ENCODE measurements at regions not wholly inside any gene's neighbourhood (a gene's known extent, or its start where the extent isn't known, plus 50 kb on each side); places are given as distances from the start of the nearest gene placed in this dataset.

DNA sequence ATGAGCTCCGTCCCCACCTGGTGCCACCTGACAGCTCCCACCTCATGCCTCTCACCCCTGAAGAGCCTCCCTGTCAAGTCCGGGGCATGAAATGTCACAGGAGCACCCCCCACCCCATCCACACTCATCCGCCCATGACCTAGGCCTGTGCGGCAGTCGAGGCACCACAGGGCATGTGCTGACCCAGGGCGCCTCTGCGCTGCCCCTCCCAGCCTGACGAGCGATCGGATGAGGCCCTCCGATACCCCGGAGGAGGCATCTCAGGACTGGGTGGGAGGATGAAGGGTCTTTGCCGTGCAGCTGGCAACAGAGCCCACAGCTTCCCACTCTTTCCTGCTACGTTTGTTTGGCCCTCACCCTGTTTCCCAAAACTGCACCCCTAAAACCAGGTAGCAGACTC, 184.4 kb upstream of the TCERG1L start:
- FAIRE-seq (no peak), DNase-seq (ENCODE audit: insufficient read length, low spot score) (no peak)
- no peak for TF ChIP-seq POLR2A (IDR thresholded peaks at IDR 0.05; ENCODE audit: low read depth, low read length)

GRCh38 chr10:131496351-131497052, 185.0 kb upstream of the TCERG1L start:
- FAIRE-seq, result no peak
- no peak for DNase-seq (ENCODE audit: insufficient read length, low spot score)
- TF ChIP-seq POLR2A (IDR thresholded peaks at IDR 0.05; ENCODE audit: low read depth, low read length), result no peak

- FAIRE-seq, result no peak
- no peak for TF ChIP-seq POLR2A (IDR thresholded peaks at IDR 0.05; ENCODE audit: low read depth, low read length)
- no peak for DNase-seq (ENCODE audit: insufficient read length, low spot score)
Observed at GRCh38 chr10:131499566-131499965, 188.0 kb upstream of the TCERG1L start.

GRCh38 chr10:131500181-131500580, 188.7 kb upstream of the TCERG1L start:
- TF ChIP-seq POLR2A (IDR thresholded peaks at IDR 0.05; ENCODE audit: low read depth, low read length), result no peak
- FAIRE-seq, result no peak
- no peak for DNase-seq (ENCODE audit: insufficient read length, low spot score)

GRCh38 chr10:131500892-131501291, 189.4 kb upstream of the TCERG1L start:
- DNase-seq (ENCODE audit: insufficient read length, low spot score) (no peak), FAIRE-seq (no peak)
- TF ChIP-seq POLR2A (IDR thresholded peaks at IDR 0.05; ENCODE audit: low read depth, low read length), result no peak

- no peak for FAIRE-seq
- TF ChIP-seq POLR2A (IDR thresholded peaks at IDR 0.05; ENCODE audit: low read depth, low read length), result no peak
Observed at GRCh38 chr10:131503992-131504391, 192.5 kb upstream of the TCERG1L start.

GRCh38 chr10:131511391-131511790, 199.9 kb upstream of the TCERG1L start:
- FAIRE-seq, result no peak
- no peak for TF ChIP-seq POLR2A (IDR thresholded peaks at IDR 0.05; ENCODE audit: low read depth, low read length)
- no peak for DNase-seq (ENCODE audit: insufficient read length, low spot score)

More at GRCh38 chr10:131503992-131504391, 192.5 kb upstream of the TCERG1L start:
- DNase-seq (ENCODE audit: insufficient read length, low spot score), result no peak

- DNase-seq (ENCODE audit: insufficient read length, low spot score) (no peak), FAIRE-seq (no peak)
- TF ChIP-seq POLR2A (IDR thresholded peaks at IDR 0.05; ENCODE audit: low read depth, low read length), result no peak
Observed at GRCh38 chr10:131512852-131513251, 201.3 kb upstream of the TCERG1L start.

DNA sequence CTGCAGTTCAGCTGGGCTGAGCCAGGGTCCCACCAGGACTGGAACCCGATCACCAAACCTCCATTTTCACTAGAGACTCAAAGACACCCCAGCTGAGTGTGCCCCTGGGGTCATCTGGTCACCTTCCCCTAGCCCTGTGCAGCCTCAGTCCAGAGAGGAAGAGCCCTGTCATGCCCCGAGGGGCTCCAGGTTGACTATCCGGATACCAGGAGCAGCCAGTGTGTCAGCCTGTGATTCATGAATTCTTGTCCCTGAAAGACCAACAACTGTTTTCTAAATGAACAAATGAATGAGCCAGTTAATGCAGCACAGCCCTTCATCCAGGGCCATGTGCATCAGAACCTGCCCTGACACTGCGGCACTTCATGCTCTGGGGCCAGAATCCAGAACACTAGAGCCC, 201.9 kb upstream of the TCERG1L start:
- FAIRE-seq (no peak), DNase-seq (ENCODE audit: insufficient read length, low spot score) (no peak)
- TF ChIP-seq POLR2A (IDR thresholded peaks at IDR 0.05; ENCODE audit: low read depth, low read length), result no peak

DNA sequence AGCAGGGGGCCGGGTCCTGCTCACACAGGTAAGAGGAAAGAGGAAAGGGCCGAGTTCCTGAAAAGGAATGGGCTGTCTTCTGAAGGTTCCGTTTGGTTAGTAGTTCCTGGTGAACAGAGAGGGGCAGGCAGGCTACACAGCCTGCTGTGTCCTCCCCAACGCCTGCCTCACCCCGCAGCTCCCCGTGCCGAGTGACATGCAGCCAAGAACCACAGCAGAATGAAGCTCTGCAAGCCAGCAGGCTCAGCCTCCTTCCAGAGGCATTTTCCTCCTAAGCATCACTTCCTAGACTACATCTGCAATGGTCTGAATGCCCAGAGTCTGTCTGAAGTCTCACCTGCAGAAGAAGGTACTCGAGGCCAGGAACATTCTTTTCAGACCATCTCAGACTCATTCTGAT, 202.4 kb upstream of the TCERG1L start:
- FAIRE-seq (no peak), DNase-seq (ENCODE audit: insufficient read length, low spot score) (no peak)
- TF ChIP-seq POLR2A (IDR thresholded peaks at IDR 0.05; ENCODE audit: low read depth, low read length), result no peak

- FAIRE-seq, result no peak
Observed at GRCh38 chr10:131514454-131514853, 202.9 kb upstream of the TCERG1L start.

GRCh38 chr10:131516285-131516684, 204.8 kb upstream of the TCERG1L start:
- no peak for TF ChIP-seq POLR2A (IDR thresholded peaks at IDR 0.05; ENCODE audit: low read depth, low read length)
- DNase-seq (ENCODE audit: insufficient read length, low spot score), result no peak
- FAIRE-seq, result no peak

More at GRCh38 chr10:131514454-131514853, 202.9 kb upstream of the TCERG1L start:
- DNase-seq (ENCODE audit: insufficient read length, low spot score), result no peak
- TF ChIP-seq POLR2A (IDR thresholded peaks at IDR 0.05; ENCODE audit: low read depth, low read length), result no peak

DNA sequence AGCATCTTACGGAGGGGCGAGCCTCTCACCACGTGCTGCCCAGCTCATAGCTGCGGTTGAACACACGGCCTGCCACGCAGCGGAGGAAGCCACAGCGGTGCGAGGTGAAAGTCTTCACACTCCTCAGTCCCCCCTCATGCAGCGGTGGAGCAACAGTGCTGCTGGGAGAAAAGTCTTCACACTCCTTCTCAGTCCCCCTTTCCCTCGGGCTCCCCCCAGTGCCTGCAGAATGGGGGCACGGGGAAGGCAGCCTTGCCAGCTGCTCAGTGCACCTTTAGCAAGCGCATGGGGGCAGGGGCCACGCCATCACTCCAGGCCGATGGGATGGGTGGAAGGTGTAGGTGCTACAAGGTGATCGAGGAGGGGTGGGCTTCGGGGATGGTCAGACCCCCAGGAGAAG, 206.3 kb upstream of the TCERG1L start:
- DNase-seq (ENCODE audit: insufficient read length, low spot score) (no peak), FAIRE-seq (no peak)
- no peak for TF ChIP-seq POLR2A (IDR thresholded peaks at IDR 0.05; ENCODE audit: low read depth, low read length)

DNA sequence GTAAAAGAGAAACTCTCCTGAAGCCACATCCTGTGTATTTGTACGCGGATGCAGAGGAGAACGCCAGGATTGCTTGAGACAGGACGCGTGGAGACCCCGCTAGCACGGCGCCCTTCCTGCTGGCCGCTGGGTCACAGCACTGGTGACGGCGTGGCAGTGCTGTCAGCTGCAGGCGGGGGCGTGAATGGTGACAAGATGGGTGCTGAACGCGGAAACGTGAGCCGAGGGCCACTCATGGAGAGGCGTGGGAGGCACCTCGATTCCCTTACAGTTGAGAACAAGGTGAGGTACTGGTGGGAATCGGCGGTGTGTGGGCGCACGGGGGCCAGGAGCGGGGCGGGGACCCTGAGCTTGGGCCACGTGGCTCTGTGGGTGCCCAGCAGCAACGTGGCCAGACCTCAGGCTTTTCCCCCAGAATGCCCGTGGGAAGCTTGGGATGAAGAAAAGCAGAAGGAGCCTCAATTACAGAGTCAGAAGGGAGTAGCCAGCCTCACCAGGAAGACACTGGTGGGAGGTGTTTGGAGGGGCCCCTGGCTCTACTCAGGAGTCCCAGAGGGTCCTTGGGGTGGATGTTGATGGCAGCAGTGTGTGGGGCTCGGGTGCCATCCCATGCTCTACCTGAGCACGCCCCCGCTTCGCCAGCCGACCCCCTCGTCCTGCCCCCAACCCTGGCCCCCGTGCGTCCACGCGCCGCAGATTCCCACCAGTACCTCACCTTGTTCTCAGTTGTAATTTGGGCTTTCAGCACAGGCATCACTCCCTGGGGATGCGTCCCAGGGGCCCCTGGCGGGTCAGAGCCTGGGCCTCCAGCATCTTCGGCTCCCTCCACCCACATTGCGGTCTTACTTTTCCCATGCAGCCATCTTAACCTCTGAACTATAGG, 208.4 kb upstream of the TCERG1L start:
- no peak for FAIRE-seq
- no peak for TF ChIP-seq POLR2A (IDR thresholded peaks at IDR 0.05; ENCODE audit: low read depth, low read length)
- no peak for DNase-seq (ENCODE audit: insufficient read length, low spot score)
